Upper lobe of right lung (tissue), 1 donor: ENCODE measurements at regions not wholly inside any gene's neighbourhood (a gene's known extent, or its start where the extent isn't known, plus 50 kb on each side); places are given as distances from the start of the nearest gene placed in this dataset.

Experiments
- ATAC-seq: fragments of 200-7000 bp; cut with Tn5 transposase; one replicate; pipeline ENCODE4 v1.9.1; 2020; ENCODE audit warnings: mild to moderate bottlenecking, moderate library complexity
- DNase-seq: peaks from one replicate; pipeline ENCODE4 v3.0.0-alpha.2; 2020
- H3K27ac ChIP-seq: fragments of 200-600 bp; one replicate; pipeline ENCODE4 v1.8.0; 2022
- H3K27me3 ChIP-seq: fragments of 200-600 bp; one replicate; pipeline ENCODE4 v1.8.0; 2022; ENCODE audit warnings: mild to moderate bottlenecking
- H3K36me3 ChIP-seq: fragments of 200-600 bp; one replicate; pipeline ENCODE4 v1.8.0; 2022
- H3K4me1 ChIP-seq: fragments of 200-600 bp; one replicate; pipeline ENCODE4 v1.8.0; 2022
- H3K4me3 ChIP-seq: fragments of 200-600 bp; one replicate; pipeline ENCODE4 v1.8.0; 2022; ENCODE audit warnings: mild to moderate bottlenecking
- H3K9me3 ChIP-seq: fragments of 200-600 bp; one replicate; pipeline ENCODE4 v1.8.0; 2022
- CTCF ChIP-seq: fragments of 200-600 bp; IDR thresholded peaks from one replicate; pipeline ENCODE4 v1.8.0; 2022; ENCODE audit warnings: antibody characterized with exemption
- intact Hi-C: fragments of 100-400 bp; cut with DNase I; formaldehyde crosslinking; loops from one replicate; pipeline ENCODE4 v1.11.0; 2022
- donor health status: DM: no; HTN: yes; CAD: no; lungs with severe emphysema.

GRCh38 chr5:30626557-30626956, 566.9 kb upstream of the CDH6 start:
- ATAC-seq = no peak
- Histone ChIP-seq H3K4me1 (no peaks in the 10 kb centered on the region), H3K27me3 (no peaks in the 10 kb centered on the region), H3K4me3 (no peak overlapping the region), H3K9me3 (no peaks in the 10 kb centered on the region), H3K36me3 (no peaks in the 10 kb centered on the region), H3K27ac (no peak overlapping the region)
- intact Hi-C loops = no loop called here
- no peak for DNase-seq
- TF ChIP-seq CTCF = no peak

GRCh38 chr5:30620481-30621085, 572.9 kb upstream of the CDH6 start:
- H3K27me3 ChIP-seq = no peaks in the 10 kb centered on the region
- H3K4me1 ChIP-seq = no peaks in the 10 kb centered on the region
- no peak for DNase-seq
- H3K27ac ChIP-seq = no peak overlapping the region
- H3K9me3 ChIP-seq = no peaks in the 10 kb centered on the region
- intact Hi-C loops = no loop called here
- TF ChIP-seq CTCF = no peak
- H3K36me3 ChIP-seq = no peaks in the 10 kb centered on the region
- H3K4me3 ChIP-seq = no peak overlapping the region
- ATAC-seq = no peak

- H3K27ac ChIP-seq = no peak overlapping the region
- no peak for DNase-seq
- no peaks in the 10 kb centered on the region for H3K27me3 ChIP-seq
- H3K9me3 ChIP-seq = no peaks in the 10 kb centered on the region
- no peaks in the 10 kb centered on the region for H3K4me1 ChIP-seq
- H3K36me3 ChIP-seq = no peaks in the 10 kb centered on the region
- no peak overlapping the region for H3K4me3 ChIP-seq
- ATAC-seq = no peak
- intact Hi-C loops = no loop called here
- no peak for TF ChIP-seq CTCF
Measured at GRCh38 chr5:30608501-30608900, 585.0 kb upstream of the CDH6 start.

DNA sequence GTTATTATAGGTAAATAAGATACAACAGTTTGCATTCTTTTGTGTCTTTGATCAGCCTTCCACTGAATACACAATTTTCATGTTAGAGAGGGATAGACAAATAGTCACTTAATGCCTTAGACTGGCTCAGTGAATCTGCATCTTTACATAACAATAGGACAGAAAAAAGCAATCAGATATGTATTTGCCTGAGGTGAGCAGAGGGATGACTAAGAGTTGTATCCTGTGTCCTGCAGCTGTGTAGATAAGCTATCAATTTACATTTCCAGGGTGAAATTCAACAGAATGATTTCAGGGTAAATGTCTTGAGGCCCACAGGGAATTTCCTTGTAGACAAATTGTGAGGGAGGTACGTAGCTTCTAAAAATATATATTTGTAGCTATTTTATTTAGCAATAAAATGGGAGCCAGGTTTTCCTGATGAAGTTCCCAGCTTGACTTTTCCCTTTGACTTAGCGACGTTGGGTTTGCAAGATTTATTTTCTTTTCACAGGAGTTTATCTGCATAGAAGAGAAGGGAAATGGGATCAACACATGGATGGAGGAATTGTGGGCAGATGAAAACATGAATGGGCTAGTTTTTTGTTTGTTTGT, 586.1 kb upstream of the CDH6 start:
- TF ChIP-seq CTCF = no peak
- H3K4me3 ChIP-seq = no peak overlapping the region
- H3K27ac ChIP-seq = no peak overlapping the region
- no peaks in the 10 kb centered on the region for H3K36me3 ChIP-seq
- H3K27me3 ChIP-seq = no peaks in the 10 kb centered on the region
- H3K9me3 ChIP-seq = no peaks in the 10 kb centered on the region
- DNase-seq = no peak
- H3K4me1 ChIP-seq = no peaks in the 10 kb centered on the region
- intact Hi-C loops = no loop called here
- ATAC-seq = no peak

- H3K9me3 ChIP-seq = no peaks in the 10 kb centered on the region
- H3K4me3 ChIP-seq = no peak overlapping the region
- no peak for ATAC-seq
- H3K4me1 ChIP-seq = no peaks in the 10 kb centered on the region
- intact Hi-C loops = no loop called here
- H3K36me3 ChIP-seq = no peaks in the 10 kb centered on the region
- H3K27ac ChIP-seq = no peak overlapping the region
- TF ChIP-seq CTCF = no peak
- no peak for DNase-seq
- H3K27me3 ChIP-seq = no peaks in the 10 kb centered on the region
Measured at GRCh38 chr5:30605693-30606268, 587.7 kb upstream of the CDH6 start.
